ENCODE measurements at regions not wholly inside any gene's neighbourhood (a gene's known extent, or its start where the extent isn't known, plus 50 kb on each side); places are given as distances from the start of the nearest gene placed in this dataset.

DNA sequence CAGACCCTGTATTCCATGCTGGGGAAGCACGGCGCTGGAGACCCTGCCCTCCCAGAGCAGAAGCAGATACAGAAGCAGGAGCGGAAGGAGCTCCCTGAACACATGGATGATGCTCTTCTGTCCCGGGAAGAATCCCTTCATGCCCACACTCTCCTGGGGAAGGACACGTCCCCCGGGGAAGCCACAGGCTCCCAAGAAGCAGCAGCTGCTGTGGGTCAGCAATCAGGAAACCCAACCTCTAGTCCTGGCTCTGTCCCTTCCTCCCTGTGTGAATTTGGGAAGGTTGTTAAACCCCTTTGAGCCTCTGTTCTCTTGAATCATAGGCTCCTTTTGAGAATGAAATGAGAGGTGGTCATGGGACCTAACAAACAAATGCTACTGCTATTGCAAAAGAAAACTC lies 176.2 kb upstream of the TPM1 start:
- TF ChIP-seq POLR2A (IDR thresholded peaks at IDR 0.05; ENCODE audit: low read depth, low read length) (no peak), POLR2AphosphoS5 (IDR thresholded peaks at IDR 0.05; ENCODE audit: low read depth, low read length) (no peak), SPI1 (IDR thresholded peaks at IDR 0.05; ENCODE audit: low read depth, low read length) (no peak)
